Endothelial cell of umbilical vein (primary cell): ENCODE measurements at regions not wholly inside any gene's neighbourhood (a gene's known extent, or its start where the extent isn't known, plus 50 kb on each side); places are given as distances from the start of the nearest gene placed in this dataset.

ENCODE experiments used
- BruUV-seq: library from RNA; stranded (reverse); fragments of 400-500 nt; replicated peaks from 2 replicates; lab custom pipeline; 2021; lab: Mats Ljungman, UMichigan
- CTCF ChIA-PET: fragments of 300-600, 350-600 bp; sonication (Branson Sonifier 250); formaldehyde crosslinking; loops from one replicate; lab custom pipeline; 2021; ENCODE audit warnings: antibody characterized with exemption, inconsistent platforms; lab: Charles Lee
- POLR2A ChIA-PET: fragments of 300-600, 350-600 bp; sonication (Branson Sonifier 250); formaldehyde crosslinking; loops from one replicate; lab custom pipeline; 2021; ENCODE audit warnings: antibody characterized with exemption, inconsistent platforms; lab: Charles Lee
- DNase-seq: peaks from one replicate; pipeline ENCODE4 v3.0.0-alpha.2; 2011; ENCODE audit warnings: low read depth, low spot score
- FAIRE-seq: peaks from 2 replicates; lab custom pipeline; 2011; peaks lifted over from hg19 to GRCh38; lab: Jason Lieb, UNC
- H2AFZ ChIP-seq: 2 replicates; pipeline ENCODE4 v1.6.0; 2012; ENCODE audit warnings: low read depth, low read length, control low read depth, inconsistent platforms
- H3K27ac ChIP-seq: 2 replicates; pipeline ENCODE4 v1.5.1; 2011; ENCODE audit warnings: low read depth, mild to moderate bottlenecking, control low read depth, low read length, moderate library complexity; ENCODE audit not compliant: insufficient read depth
- H3K27me3 ChIP-seq, 2 experiments: 2 replicates each; pipeline versions ENCODE4 v1.6.0 to v1.6.1; 2011; ENCODE audit warnings: low read length in 2 of 2, mixed read lengths in 1 of 2; ENCODE audit not compliant: control insufficient read depth in 2 of 2, insufficient read depth in 2 of 2
- H3K36me3 ChIP-seq, 2 experiments: 2 replicates in 1 of 2; 3 replicates in 1 of 2; pipeline ENCODE4 v1.5.1; 2011; ENCODE audit warnings: low read length in 2 of 2, mild to moderate bottlenecking in 1 of 2, moderate library complexity in 1 of 2; ENCODE audit not compliant: control insufficient read depth in 2 of 2, insufficient read depth in 2 of 2; ENCODE audit errors: extremely low read depth in 1 of 2
- H3K4me1 ChIP-seq: 3 replicates; pipeline ENCODE4 v1.5.1; 2011; ENCODE audit warnings: mild to moderate bottlenecking, low read length; ENCODE audit not compliant: control insufficient read depth, insufficient read depth; ENCODE audit errors: extremely low read depth
- H3K4me2 ChIP-seq: 2 replicates; pipeline ENCODE4 v1.6.1; 2011; ENCODE audit warnings: low read length, control low read depth, mixed read lengths; ENCODE audit not compliant: insufficient read depth
- H3K4me3 ChIP-seq, 3 experiments: fragments of 200-600 bp in 1 of 3; sonication (generic), shearing (Covaris generic) in 1 of 3; replicated peaks in 1 of 3; 2 replicates each; pipeline ENCODE4 v1.5.1; 2011 to 2016; ENCODE audit warnings: control low read depth in 3 of 3, low read length in 3 of 3, mild to moderate bottlenecking in 2 of 3, inconsistent platforms in 1 of 3, low read depth in 1 of 3, moderate library complexity in 1 of 3; ENCODE audit not compliant: insufficient read depth in 1 of 3
- H3K79me2 ChIP-seq: 2 replicates; pipeline ENCODE4 v1.6.0; 2012; ENCODE audit warnings: low read length, inconsistent platforms; ENCODE audit not compliant: control insufficient read depth, insufficient read depth
- H3K9ac ChIP-seq: replicated peaks from 2 replicates; pipeline ENCODE3; 2011; ENCODE audit warnings: low read length, control low read depth; ENCODE audit not compliant: insufficient read depth; ENCODE audit errors: extremely low read depth
- H3K9me1 ChIP-seq: replicated peaks from 3 replicates; pipeline ENCODE4 v1.6.0; 2011; ENCODE audit warnings: mild to moderate bottlenecking, low read length; ENCODE audit not compliant: control insufficient read depth, insufficient read depth; ENCODE audit errors: extremely low read depth
- H3K9me3 ChIP-seq: replicated peaks from 2 replicates; pipeline ENCODE4 v1.5.1; 2012; ENCODE audit warnings: low read length, inconsistent platforms; ENCODE audit not compliant: control insufficient read depth, insufficient read depth
- H4K20me1 ChIP-seq: replicated peaks from 2 replicates; pipeline ENCODE3; 2011; ENCODE audit warnings: mild to moderate bottlenecking, low read length; ENCODE audit not compliant: control insufficient read depth, insufficient read depth; ENCODE audit errors: extremely low read depth
- EZH2 ChIP-seq: IDR thresholded peaks from 2 replicates; pipeline ENCODE4 v1.6.1; 2012; ENCODE audit warnings: borderline replicate concordance, low read depth, mild to moderate bottlenecking, moderate library complexity, low read length, inconsistent platforms; ENCODE audit not compliant: severe bottlenecking
- FOS ChIP-seq: IDR thresholded peaks from 2 replicates; pipeline ENCODE4 v1.6.1; 2011; ENCODE audit warnings: mild to moderate bottlenecking, low read length, moderate library complexity, borderline replicate concordance; ENCODE audit not compliant: insufficient read depth
- GATA2 ChIP-seq: IDR thresholded peaks from 2 replicates; pipeline ENCODE4 v1.7.0; 2011; ENCODE audit warnings: low read depth, mild to moderate bottlenecking, moderate library complexity, mixed read lengths, low read length; ENCODE audit not compliant: insufficient read length, insufficient read depth
- JUN ChIP-seq: IDR thresholded peaks from 2 replicates; pipeline ENCODE4 v1.6.1; 2011; ENCODE audit warnings: borderline replicate concordance, low read depth; ENCODE audit not compliant: insufficient read length, insufficient read depth
- MAX ChIP-seq: IDR thresholded peaks from 2 replicates; pipeline ENCODE4 v1.6.1; 2011; ENCODE audit not compliant: insufficient read depth, insufficient read length
- MYC ChIP-seq: IDR thresholded peaks from one replicate; pipeline ENCODE4 v1.6.1; 2011; ENCODE audit warnings: mild to moderate bottlenecking, low read depth, low read length
- POLR2A ChIP-seq: IDR thresholded peaks from 2 replicates; pipeline ENCODE4 v1.6.1; 2012; ENCODE audit warnings: low read depth, mild to moderate bottlenecking, control low read depth, low read length
- POLR2AphosphoS5 ChIP-seq: IDR thresholded peaks from 2 replicates; pipeline ENCODE4 v1.6.1; 2012; ENCODE audit warnings: low read depth, mild to moderate bottlenecking, control low read depth, low read length, moderate library complexity; ENCODE audit not compliant: insufficient read depth
- dilution Hi-C: fragments of 300-500 bp; cut with MboI; formaldehyde crosslinking; loops from one replicate; pipeline ENCODE4 v1.15.0; 2019; ENCODE audit warnings: low sequenced_read_pairs; ENCODE audit not compliant: extremely low pct_ligation_motif_present
- intact Hi-C: fragments of 100-400 bp; cut with micrococcal nuclease; formaldehyde crosslinking; loops from one replicate; pipeline ENCODE4 v1.10.0; 2022
- TF ChIP-seq, protein P1 (sequence below), 2 donors: IDR thresholded peaks; 1 replicate in 1 of 2; 2 replicates in 1 of 2; pipeline ENCODE4 v1.5.1; 2011; ENCODE audit warnings: low read length in 2 of 2, mild to moderate bottlenecking in 2 of 2, moderate library complexity in 2 of 2, control low read depth in 1 of 2, inconsistent platforms in 1 of 2, low read depth in 1 of 2; ENCODE audit not compliant: insufficient read depth in 1 of 2; ENCODE audit errors: extremely low read depth in 1 of 2

DNA sequence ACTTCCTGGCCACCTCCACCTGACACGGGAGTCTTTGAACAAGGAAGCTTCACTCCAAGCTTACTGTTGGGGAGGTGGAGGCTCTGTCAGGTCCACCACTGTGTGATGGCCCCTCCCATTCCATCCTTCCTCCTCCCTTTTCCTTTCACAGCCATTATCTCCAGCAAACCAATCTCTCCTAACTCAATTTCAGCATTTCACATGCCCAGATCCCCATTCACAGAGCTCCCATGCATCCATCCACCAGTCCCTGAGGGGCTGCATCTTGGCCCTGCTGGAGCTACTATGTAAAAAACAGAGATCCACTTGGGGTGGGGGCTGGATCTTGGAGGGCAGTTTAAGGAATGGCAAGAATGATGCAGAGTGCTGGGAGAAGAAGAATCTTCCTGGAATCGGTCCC lies 129.0 kb upstream of the COPS8 start:
- H2AFZ ChIP-seq: no peak overlapping the region
- no peaks in the 10 kb centered on the region for H3K9me1 ChIP-seq
- intact Hi-C loops: no loop called here
- no peak overlapping the region for H3K4me2 ChIP-seq
- no peaks in the 10 kb centered on the region for H3K9me3 ChIP-seq
- CTCF ChIA-PET: interaction anchor here (1.4 to 1.5 kb wide), 2 partner anchors 38 to 42 kb away, joined by 4 to 5 read pairs; no protein-coding TSS in a partner anchor
- BruUV-seq: no TSS peak
- no peaks in the 10 kb centered on the region for H3K27me3 ChIP-seq
- TF ChIP-seq, protein P1, sequence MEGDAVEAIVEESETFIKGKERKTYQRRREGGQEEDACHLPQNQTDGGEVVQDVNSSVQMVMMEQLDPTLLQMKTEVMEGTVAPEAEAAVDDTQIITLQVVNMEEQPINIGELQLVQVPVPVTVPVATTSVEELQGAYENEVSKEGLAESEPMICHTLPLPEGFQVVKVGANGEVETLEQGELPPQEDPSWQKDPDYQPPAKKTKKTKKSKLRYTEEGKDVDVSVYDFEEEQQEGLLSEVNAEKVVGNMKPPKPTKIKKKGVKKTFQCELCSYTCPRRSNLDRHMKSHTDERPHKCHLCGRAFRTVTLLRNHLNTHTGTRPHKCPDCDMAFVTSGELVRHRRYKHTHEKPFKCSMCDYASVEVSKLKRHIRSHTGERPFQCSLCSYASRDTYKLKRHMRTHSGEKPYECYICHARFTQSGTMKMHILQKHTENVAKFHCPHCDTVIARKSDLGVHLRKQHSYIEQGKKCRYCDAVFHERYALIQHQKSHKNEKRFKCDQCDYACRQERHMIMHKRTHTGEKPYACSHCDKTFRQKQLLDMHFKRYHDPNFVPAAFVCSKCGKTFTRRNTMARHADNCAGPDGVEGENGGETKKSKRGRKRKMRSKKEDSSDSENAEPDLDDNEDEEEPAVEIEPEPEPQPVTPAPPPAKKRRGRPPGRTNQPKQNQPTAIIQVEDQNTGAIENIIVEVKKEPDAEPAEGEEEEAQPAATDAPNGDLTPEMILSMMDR (IDR thresholded peaks at IDR 0.05; ENCODE audit: extremely low read depth in 1 of 2, insufficient read depth in 1 of 2, low read depth in 1 of 2, low read length in 2 of 2): no peak
- TF ChIP-seq POLR2A: no peak
- TF ChIP-seq EZH2: no peak
- no peak for TF ChIP-seq FOS
- no peak for TF ChIP-seq MAX
- no peak for TF ChIP-seq GATA2
- no peak for TF ChIP-seq POLR2AphosphoS5
- no peak for TF ChIP-seq MYC
- TF ChIP-seq JUN: no peak
- H3K27ac ChIP-seq: no peak overlapping the region
- dilution Hi-C loops: no loop called here
- no peaks in the 10 kb centered on the region for H3K79me2 ChIP-seq
- H3K4me1 ChIP-seq: no peaks in the 10 kb centered on the region
- POLR2A ChIA-PET: no interaction called here
- FAIRE-seq (no peak), DNase-seq (no peak)
- H4K20me1 ChIP-seq: no peaks in the 10 kb centered on the region
- no peak overlapping the region for H3K4me3 ChIP-seq
- H3K36me3 ChIP-seq: no peaks in the 10 kb centered on the region
- no peak overlapping the region for H3K9ac ChIP-seq
